GM19397 (cell line): ENCODE measurements at regions not wholly inside any gene's neighbourhood (a gene's known extent, or its start where the extent isn't known, plus 50 kb on each side); places are given as distances from the start of the nearest gene placed in this dataset.

Experiments
- ATAC-seq: cut with Tn5 transposase; IDR thresholded peaks from one replicate; pipeline ENCODE4 v1.9.1; 2021; ENCODE audit warnings: mild to moderate bottlenecking, moderate library complexity; ENCODE audit not compliant: unreplicated experiment

DNA sequence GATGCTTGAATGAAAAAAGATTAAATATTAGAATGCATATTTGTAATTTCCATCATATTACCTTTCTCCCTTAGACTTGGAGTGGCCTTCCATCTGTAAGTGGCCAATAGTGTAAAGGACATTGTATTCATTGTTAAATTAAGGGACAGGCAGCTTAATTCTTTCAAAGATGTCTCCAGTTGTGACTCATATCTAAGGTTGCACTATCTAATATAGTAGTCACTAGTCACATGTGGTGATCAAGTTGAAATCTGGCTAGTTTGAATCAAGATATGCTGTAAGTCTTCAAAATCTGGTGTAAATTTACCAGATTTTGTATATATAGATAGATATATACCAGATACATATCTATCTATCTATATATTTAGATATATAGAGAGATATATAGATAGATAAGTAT, 52.4 kb upstream of the AGPS start:
- no peak for ATAC-seq

DNA sequence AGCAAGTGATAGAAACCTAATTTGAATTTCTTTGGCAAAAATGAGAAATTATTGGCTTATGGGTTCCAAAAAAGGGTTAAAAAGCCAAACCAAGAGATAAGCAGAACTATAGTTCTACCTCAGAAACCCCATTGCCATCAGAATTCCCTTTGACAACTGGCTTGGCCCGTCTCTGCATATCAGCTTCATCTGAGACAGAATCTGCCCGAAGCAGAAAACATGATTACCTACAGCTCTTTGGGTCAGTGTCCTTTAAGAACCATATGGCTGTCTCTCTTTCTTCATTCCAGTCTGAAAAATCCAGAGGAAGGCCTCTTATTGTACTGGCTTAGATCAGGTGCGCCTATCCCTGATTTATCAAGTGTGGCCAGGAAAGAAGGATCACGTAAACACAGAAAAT, 49.8 kb upstream of the AGPS start:
- no peak for ATAC-seq
